ENCODE measurements at regions not wholly inside any gene's neighbourhood (a gene's known extent, or its start where the extent isn't known, plus 50 kb on each side); places are given as distances from the start of the nearest gene placed in this dataset.

- TF ChIP-seq POLR2AphosphoS5 (IDR thresholded peaks at IDR 0.05; ENCODE audit: low read depth, low read length), result no peak
- no peak for TF ChIP-seq SIN3A (IDR thresholded peaks at IDR 0.05; ENCODE audit: borderline replicate concordance, insufficient read depth, low read length)
- TF ChIP-seq REST (IDR thresholded peaks at IDR 0.05; ENCODE audit: insufficient read depth in 1 of 2, low read depth in 2 of 2, low read length in 2 of 2), result no peak
- no peak for TF ChIP-seq TAF1 (IDR thresholded peaks at IDR 0.05; ENCODE audit: borderline replicate concordance, insufficient read depth, low read length)
These were observed 328.9 kb upstream of the ID2 start for GRCh38 chr2:8352989-8353388.
